COLO668 (cell line): ENCODE measurements at regions not wholly inside any gene's neighbourhood (a gene's known extent, or its start where the extent isn't known, plus 50 kb on each side); places are given as distances from the start of the nearest gene placed in this dataset.

Experiments used
- DNase-seq: peaks from one replicate; lab custom pipeline; 2025; ENCODE audit not compliant: unreplicated experiment; lab: John Stamatoyannopoulos, UW

- no peak for DNase-seq
These were observed 262.2 kb downstream of the GLRX3 start for GRCh38 chr10:130398090-130398994.

- no peak for DNase-seq
These were observed 263.3 kb downstream of the GLRX3 start for GRCh38 chr10:130399425-130399950.

- DNase-seq, result no peak
These were observed 264.7 kb downstream of the GLRX3 start for GRCh38 chr10:130400890-130401289.

- no peak for DNase-seq
These were observed 265.9 kb downstream of the GLRX3 start for GRCh38 chr10:130401860-130402765.

- DNase-seq, result no peak
These were observed 267.2 kb downstream of the GLRX3 start for GRCh38 chr10:130403153-130404075.

GRCh38 chr10:130404476-130405055 is 268.4 kb downstream of the GLRX3 start:
- DNase-seq, result no peak

- DNase-seq, result no peak
These were observed 270.9 kb downstream of the GLRX3 start for GRCh38 chr10:130407052-130407451.

GRCh38 chr10:130409331-130409730 is 273.1 kb downstream of the GLRX3 start:
- DNase-seq, result no peak

GRCh38 chr10:130409931-130410330 is 273.7 kb downstream of the GLRX3 start:
- no peak for DNase-seq

GRCh38 chr10:130411496-130412085 is 275.4 kb downstream of the GLRX3 start:
- DNase-seq, result no peak

- DNase-seq, result no peak
These were observed 276.1 kb downstream of the GLRX3 start for GRCh38 chr10:130412317-130412716.

- no peak for DNase-seq
These were observed 280.4 kb downstream of the GLRX3 start for GRCh38 chr10:130416334-130417150.

GRCh38 chr10:130418731-130419130 is 282.5 kb downstream of the GLRX3 start:
- no peak for DNase-seq

- DNase-seq, result no peak
These were observed 285.7 kb downstream of the GLRX3 start for GRCh38 chr10:130421909-130422308.

GRCh38 chr10:130422366-130423324 is 286.5 kb downstream of the GLRX3 start:
- no peak for DNase-seq

- no peak for DNase-seq
These were observed 287.5 kb downstream of the GLRX3 start for GRCh38 chr10:130423455-130424305.

- no peak for DNase-seq
These were observed 288.2 kb downstream of the GLRX3 start for GRCh38 chr10:130424418-130424817.
